ENCODE measurements at regions not wholly inside any gene's neighbourhood (a gene's known extent, or its start where the extent isn't known, plus 50 kb on each side); places are given as distances from the start of the nearest gene placed in this dataset.
A peak's percentile ranks its signal among the peaks of the same experiment; 100 is the strongest.

- peak; percentile 54; the same call in 1 of the 2 replicates for TF ChIP-seq ZNF41 (CRISPR knock-in tag; conservative IDR thresholded peaks at IDR 0.05)
- no peak for TF ChIP-seq SRSF7 (optimal IDR thresholded peaks at IDR 0.05; ENCODE audit: low read depth, low read length)
- TF ChIP-seq ZBTB12 (CRISPR knock-in tag; IDR thresholded peaks at IDR 0.05), result no peak
- TF ChIP-seq CHD4 (IDR thresholded peaks at IDR 0.05; ENCODE audit: insufficient read depth, insufficient replicate concordance, low read depth, low read length, poor library complexity, severe bottlenecking), result no peak
- TF ChIP-seq SNRNP70 (optimal IDR thresholded peaks at IDR 0.05; ENCODE audit: low read depth, low read length), result no peak
- TF ChIP-seq NBN (IDR thresholded peaks at IDR 0.05; ENCODE audit: low read depth), result no peak; the same call in 1 of the 2 replicates
- no peak for TF ChIP-seq HDAC3 (IDR thresholded peaks at IDR 0.05; ENCODE audit: borderline replicate concordance, partially characterized antibody)
- peak; percentile 13; the same call in 1 of the 2 replicates for TF ChIP-seq PKNOX1 (IDR thresholded peaks at IDR 0.05)
- no peak for TF ChIP-seq SAFB (IDR thresholded peaks at IDR 0.05; ENCODE audit: borderline replicate concordance, low read depth, low read length)
- TF ChIP-seq EP400 (IDR thresholded peaks at IDR 0.05), result peak; percentile 41
- TF ChIP-seq ASH1L (IDR thresholded peaks at IDR 0.05; ENCODE audit: borderline replicate concordance, low read depth, partially characterized antibody), result no peak
- TF ChIP-seq E2F3 (CRISPR knock-in tag; IDR thresholded peaks at IDR 0.05), result no peak
- no peak for TF ChIP-seq ZNF518B (CRISPR knock-in tag; IDR thresholded peaks at IDR 0.05)
- no peak for TF ChIP-seq KLF1 (tag; IDR thresholded peaks at IDR 0.05)
- TF ChIP-seq ZNF407 (IDR thresholded peaks at IDR 0.05; ENCODE audit: low read depth), result no peak
Measured at GRCh38 chr5:56494300-56494731, 261.2 kb upstream of the ANKRD55 start (continued).

Data from K562 (cell line).